Activated CD4-positive, CD25-positive, alpha-beta regulatory T cell treated with anti-CD3 and anti-CD28 coated beads, Interleukin-2, amount 50 U/mL, for 72 hours (primary cell): ENCODE measurements at regions not wholly inside any gene's neighbourhood (a gene's known extent, or its start where the extent isn't known, plus 50 kb on each side); places are given as distances from the start of the nearest gene placed in this dataset.

ENCODE experiments used
- DNase-seq: peaks from one replicate; pipeline ENCODE4 v3.0.0; 2021

- no peak for DNase-seq
Observed at GRCh38 chr9:126275386-126276001, 51.1 kb upstream of the MVB12B start.

DNA sequence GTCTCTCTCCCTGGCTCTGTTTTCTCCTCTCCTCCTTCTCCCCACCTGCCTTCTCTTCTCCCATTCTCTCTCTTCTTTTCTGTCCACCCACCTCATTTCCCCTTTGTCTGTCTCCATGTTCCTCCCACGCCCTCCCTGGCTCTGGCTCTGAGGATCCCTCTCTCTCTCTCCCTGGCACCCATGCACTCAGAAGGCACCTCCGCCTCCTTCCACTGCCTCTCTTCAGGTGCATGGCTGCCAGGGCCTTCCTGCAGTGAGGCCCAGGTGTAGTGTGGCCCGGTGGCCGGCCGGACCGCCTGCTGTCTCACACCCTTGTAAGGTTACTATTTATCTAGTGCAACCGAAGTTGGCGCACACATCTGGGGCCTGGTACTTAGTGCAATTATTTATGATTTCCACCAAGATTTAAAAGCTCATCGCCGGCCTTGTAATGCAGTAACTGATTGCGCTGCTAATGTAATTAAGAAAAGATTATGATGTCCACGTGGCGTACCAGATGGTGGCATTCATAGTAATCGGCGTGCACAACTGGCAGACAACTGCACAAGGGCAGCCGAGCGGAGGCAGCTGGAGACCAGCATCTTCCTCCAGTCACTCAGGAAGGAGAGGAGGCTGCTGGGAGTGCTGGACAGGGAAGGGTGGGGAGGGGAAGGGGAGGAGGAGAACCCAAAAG is 50.4 kb upstream of the MVB12B start:
- no peak for DNase-seq
